Osteoblast (primary cell): ENCODE measurements at regions not wholly inside any gene's neighbourhood (a gene's known extent, or its start where the extent isn't known, plus 50 kb on each side); places are given as distances from the start of the nearest gene placed in this dataset. TPM values are rescaled to one million over a fixed set of nuclear protein-coding genes. Genes with fewer than 3 reads are reported as not detected.

Experiments used
- DNase-seq: peaks from one replicate; pipeline ENCODE4 v3.0.0; 2011; ENCODE audit warnings: low spot score, mixed read lengths; ENCODE audit not compliant: insufficient read length; ENCODE audit errors: missing footprints
- H2AFZ ChIP-seq: 2 replicates; pipeline ENCODE4 v1.6.0; 2011; ENCODE audit warnings: mild to moderate bottlenecking, low read length
- H3K27ac ChIP-seq: 2 replicates; pipeline ENCODE4 v1.5.1; 2011; ENCODE audit warnings: mild to moderate bottlenecking, low read depth, low read length, moderate library complexity
- H3K27me3 ChIP-seq: 2 replicates; pipeline ENCODE4 v1.6.0; 2012; ENCODE audit warnings: mild to moderate bottlenecking, control low read depth, inconsistent platforms, low read length, moderate library complexity; ENCODE audit not compliant: insufficient read depth
- H3K36me3 ChIP-seq: 2 replicates; pipeline ENCODE4 v1.5.1; 2011; ENCODE audit warnings: mild to moderate bottlenecking, low read length, control low read depth, moderate library complexity; ENCODE audit not compliant: insufficient read depth
- H3K4me1 ChIP-seq: 2 replicates; pipeline ENCODE4 v1.5.1; 2011; ENCODE audit warnings: mild to moderate bottlenecking, low read length, control low read depth, moderate library complexity; ENCODE audit not compliant: insufficient read depth
- H3K4me2 ChIP-seq: 2 replicates; pipeline ENCODE4 v1.6.0; 2011; ENCODE audit warnings: mild to moderate bottlenecking, low read length; ENCODE audit not compliant: insufficient read depth
- H3K4me3 ChIP-seq: fragments of 200-600 bp; sonication (generic); 3 replicates; pipeline ENCODE4 v1.5.1; 2012; ENCODE audit warnings: mild to moderate bottlenecking, low read length, inconsistent platforms; ENCODE audit not compliant: insufficient read depth
- H3K79me2 ChIP-seq: 2 replicates; pipeline ENCODE4 v1.6.0; 2012; ENCODE audit warnings: mild to moderate bottlenecking, low read length, control low read depth, inconsistent platforms; ENCODE audit not compliant: insufficient read depth
- H3K9me3 ChIP-seq: 2 replicates; pipeline ENCODE4 v1.5.1; 2011; ENCODE audit warnings: low read depth, low read length, control low read depth
- H4K20me1 ChIP-seq: 2 replicates; pipeline ENCODE4 v1.6.0; 2012; ENCODE audit warnings: mild to moderate bottlenecking, low read length, control low read depth; ENCODE audit not compliant: insufficient read depth
- small RNA-seq: library from RNA; depleted of rRNA; stranded (forward); fragments of <200 nt; gene quantifications from one replicate; pipeline ENCODE3, GENCODE V24; 2012
- TF ChIP-seq, protein P1 (sequence below): IDR thresholded peaks from 2 replicates; pipeline ENCODE4 v1.5.1; 2011; ENCODE audit warnings: mild to moderate bottlenecking, low read depth, low read length, moderate library complexity; ENCODE audit errors: extremely low read depth

DNA sequence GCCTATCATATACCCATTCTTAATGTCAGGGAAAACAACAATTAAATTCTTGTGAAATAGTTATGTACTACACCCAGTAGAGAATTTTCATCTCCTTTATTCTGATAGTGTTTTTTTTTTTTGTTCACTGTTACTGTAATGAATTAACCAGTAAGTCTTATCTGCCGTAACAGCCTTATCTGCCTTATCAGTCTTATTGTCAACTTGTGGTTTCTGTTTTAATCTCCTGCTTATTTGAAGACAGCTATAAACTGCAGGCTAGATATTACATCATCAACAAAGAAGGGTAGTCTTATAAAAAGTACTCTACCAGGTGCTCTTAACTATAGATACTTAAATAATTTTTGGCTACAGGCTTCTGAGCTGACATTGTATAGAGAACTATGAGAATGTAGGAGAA, 79.5 kb downstream of the MAGEB5 start:
- H3K4me2 ChIP-seq: no peak overlapping the region
- no peak overlapping the region for H2AFZ ChIP-seq
- no peaks in the 10 kb centered on the region for H3K9me3 ChIP-seq
- no peaks in the 10 kb centered on the region for H3K36me3 ChIP-seq
- no peaks in the 10 kb centered on the region for H3K79me2 ChIP-seq
- no peaks in the 10 kb centered on the region for H3K27me3 ChIP-seq
- no peaks in the 10 kb centered on the region for H4K20me1 ChIP-seq
- DNase-seq: no peak
- no peaks in the 10 kb centered on the region for H3K4me1 ChIP-seq
- no peak overlapping the region for H3K4me3 ChIP-seq
- TF ChIP-seq, protein P1, sequence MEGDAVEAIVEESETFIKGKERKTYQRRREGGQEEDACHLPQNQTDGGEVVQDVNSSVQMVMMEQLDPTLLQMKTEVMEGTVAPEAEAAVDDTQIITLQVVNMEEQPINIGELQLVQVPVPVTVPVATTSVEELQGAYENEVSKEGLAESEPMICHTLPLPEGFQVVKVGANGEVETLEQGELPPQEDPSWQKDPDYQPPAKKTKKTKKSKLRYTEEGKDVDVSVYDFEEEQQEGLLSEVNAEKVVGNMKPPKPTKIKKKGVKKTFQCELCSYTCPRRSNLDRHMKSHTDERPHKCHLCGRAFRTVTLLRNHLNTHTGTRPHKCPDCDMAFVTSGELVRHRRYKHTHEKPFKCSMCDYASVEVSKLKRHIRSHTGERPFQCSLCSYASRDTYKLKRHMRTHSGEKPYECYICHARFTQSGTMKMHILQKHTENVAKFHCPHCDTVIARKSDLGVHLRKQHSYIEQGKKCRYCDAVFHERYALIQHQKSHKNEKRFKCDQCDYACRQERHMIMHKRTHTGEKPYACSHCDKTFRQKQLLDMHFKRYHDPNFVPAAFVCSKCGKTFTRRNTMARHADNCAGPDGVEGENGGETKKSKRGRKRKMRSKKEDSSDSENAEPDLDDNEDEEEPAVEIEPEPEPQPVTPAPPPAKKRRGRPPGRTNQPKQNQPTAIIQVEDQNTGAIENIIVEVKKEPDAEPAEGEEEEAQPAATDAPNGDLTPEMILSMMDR: no peak
- no peak overlapping the region for H3K27ac ChIP-seq

DNA sequence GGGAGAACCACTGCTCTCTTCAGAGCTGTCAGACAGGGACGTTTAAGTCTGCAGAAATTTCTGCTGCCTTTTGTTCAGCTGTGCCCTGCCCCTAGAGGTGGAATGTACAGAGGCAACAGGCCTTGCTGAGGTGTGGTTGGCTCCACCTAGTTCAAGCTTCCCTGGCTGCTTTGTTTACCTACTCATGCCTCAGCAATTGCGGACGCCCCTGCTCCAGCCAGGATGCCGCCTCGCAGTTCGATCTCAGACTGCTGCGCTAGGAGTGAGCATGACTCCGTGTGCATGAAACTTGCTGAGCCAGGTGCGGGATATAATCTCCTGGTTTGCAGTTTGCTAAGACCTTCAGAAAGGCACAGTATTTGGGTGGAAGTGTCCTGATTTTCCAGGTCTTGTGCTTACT, 70.9 kb downstream of the MAGEB5 start:
- no peaks in the 10 kb centered on the region for H3K27me3 ChIP-seq
- H3K36me3 ChIP-seq: no peaks in the 10 kb centered on the region
- no peak overlapping the region for H3K27ac ChIP-seq
- TF ChIP-seq, protein P1: no peak
- no peak overlapping the region for H2AFZ ChIP-seq
- H3K4me1 ChIP-seq: no peaks in the 10 kb centered on the region
- DNase-seq: no peak
- H3K9me3 ChIP-seq: no peaks in the 10 kb centered on the region
- H3K4me3 ChIP-seq: no peak overlapping the region
- no peak overlapping the region for H3K4me2 ChIP-seq
- no peaks in the 10 kb centered on the region for H4K20me1 ChIP-seq
- H3K79me2 ChIP-seq: no peaks in the 10 kb centered on the region

Small RNAs in the stretch of these regions (small RNA-seq; reads per million reads assigned to genes)
- gene AC005345.1 (not detected), gene RF00019 (not detected), gene RNU1-142P (not detected)
